Stimulated activated CD8-positive, alpha-beta memory T cell treated with anti-CD3 and anti-CD28 coated beads, Interleukin-15, amount 100 ng/mL, for 24 hours (primary cell): ENCODE measurements at regions not wholly inside any gene's neighbourhood (a gene's known extent, or its start where the extent isn't known, plus 50 kb on each side); places are given as distances from the start of the nearest gene placed in this dataset.
"Not testable (repeated sequence)": the region's sequence is repeated elsewhere in the genome, so short reads cannot be mapped to it uniquely, and the experiment has no call there.

Source experiments
- DNase-seq: peaks from one replicate; pipeline ENCODE4 v3.0.0-alpha.2; 2020; ENCODE audit warnings: low read depth

- peak; percentile 26 for DNase-seq
Measured at GRCh38 chr14:99995700-99996356, 69.4 kb upstream of the EVL start.

DNA sequence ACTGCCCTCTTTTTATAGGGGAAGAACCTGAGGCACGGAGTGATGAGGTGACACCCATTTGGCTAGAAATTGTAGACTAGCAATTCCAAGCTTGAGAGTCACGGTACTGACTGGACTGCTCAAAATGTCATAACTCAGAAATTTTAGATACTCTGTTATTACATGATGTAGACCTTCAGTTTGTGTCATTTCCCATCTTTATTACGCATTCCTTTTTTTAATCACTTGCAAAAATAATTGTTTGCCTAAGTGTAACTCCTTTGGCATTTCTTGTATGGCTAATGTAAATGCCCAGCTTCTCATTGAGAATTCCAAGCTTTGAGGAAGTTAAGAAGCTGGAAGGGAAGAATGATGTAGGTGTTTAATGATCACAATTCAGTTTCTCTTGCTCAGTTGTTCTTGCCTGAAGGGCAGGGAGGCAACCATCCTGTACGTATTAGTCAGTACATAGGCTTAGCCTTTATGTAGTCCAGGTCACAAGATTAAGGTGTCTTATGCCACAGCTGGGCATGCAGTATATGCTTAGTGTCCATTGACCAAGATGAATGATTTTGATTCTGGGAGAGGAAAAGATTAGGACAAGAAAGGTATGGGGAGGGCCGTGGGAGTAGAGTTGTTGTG lies 68.2 kb upstream of the EVL start:
- no peak for DNase-seq

DNA sequence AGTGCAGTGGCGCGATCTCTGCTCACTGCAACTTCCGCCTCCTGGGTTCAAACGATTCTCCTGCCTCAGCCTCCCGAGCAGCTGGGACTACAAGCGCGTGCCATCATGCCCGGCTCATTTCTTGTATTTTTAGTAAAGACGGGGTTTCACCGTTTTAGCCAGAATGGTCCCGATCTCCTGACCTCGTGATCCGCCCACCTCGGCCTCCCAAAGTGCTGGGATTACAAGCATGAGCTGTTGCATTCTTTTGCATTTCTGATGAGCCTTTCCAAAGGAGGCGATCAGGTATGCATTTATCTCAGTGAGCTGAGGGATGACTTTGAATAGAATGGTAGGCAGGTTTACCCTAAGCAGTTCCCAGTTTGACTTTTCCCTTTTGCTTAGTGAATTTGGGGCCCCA lies 64.8 kb upstream of the EVL start:
- DNase-seq: not testable (repeated sequence)

DNA sequence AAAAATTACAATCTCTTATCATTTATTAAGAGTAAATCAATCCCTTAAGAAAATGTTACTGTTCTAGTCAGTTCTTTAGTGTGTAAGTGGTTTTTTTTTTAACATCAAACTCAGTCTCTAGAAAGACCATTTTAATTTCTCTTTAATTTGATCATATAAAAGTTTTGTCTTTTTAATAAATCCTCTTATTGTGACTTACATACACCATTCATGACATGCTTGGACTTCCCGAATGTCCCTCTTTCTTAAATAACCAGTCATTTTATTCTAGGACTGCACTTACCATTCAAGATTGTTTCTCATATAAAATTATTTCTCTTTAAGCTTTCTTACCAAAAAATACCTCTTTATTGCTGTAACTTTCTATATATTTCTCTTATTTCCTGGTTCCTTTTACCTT lies 60.8 kb upstream of the EVL start:
- no peak for DNase-seq

- DNase-seq: no peak
Measured at GRCh38 chr14:100007254-100007653, 58.0 kb upstream of the EVL start.

DNA sequence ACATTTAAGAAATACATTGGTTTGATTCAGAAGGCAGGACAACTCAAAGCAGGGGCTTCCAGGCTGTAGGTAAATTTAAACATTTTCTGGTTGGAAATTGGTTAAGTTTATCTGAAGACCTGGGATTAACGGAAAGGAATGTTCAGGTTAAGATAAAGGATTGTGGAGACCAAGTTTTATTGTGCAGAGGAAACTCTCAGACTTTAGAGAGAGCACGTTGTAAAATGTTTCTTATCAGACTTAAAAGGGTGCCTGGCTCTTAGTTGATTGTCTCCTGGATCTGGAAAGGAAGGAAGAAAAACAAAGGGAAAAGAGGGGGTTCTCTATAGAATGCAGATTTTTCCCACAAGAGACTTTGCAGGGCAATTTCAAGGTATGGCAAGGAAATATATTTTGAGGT lies 55.4 kb upstream of the EVL start:
- not testable (repeated sequence) for DNase-seq

DNA sequence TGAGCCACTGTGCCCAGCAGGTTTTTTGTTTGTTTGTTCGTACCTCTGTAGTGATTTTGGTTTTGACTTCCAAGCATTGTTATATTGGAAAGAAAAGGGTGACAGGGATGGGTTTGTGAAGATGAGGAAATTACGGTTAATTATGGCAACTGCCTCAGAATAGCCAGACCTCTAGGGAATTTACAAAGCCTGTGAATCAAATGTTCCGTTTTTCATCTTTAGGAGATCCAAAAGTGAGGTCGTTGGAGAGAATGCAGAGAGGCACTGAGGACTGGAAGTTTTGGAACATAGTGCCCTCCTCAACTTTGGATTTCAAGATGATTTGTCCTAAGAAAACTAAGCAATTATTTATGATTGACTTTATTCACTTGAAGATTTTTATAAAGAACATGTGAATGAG lies 54.5 kb upstream of the EVL start:
- DNase-seq: no peak

GRCh38 chr14:100011628-100012325 lies 53.4 kb upstream of the EVL start:
- DNase-seq: no peak

GRCh38 chr14:100012478-100013327 lies 52.5 kb upstream of the EVL start:
- no peak for DNase-seq

- no peak for DNase-seq
Measured at GRCh38 chr14:100015251-100015655, 50.0 kb upstream of the EVL start.
